ENCODE measurements at regions not wholly inside any gene's neighbourhood (a gene's known extent, or its start where the extent isn't known, plus 50 kb on each side); places are given as distances from the start of the nearest gene placed in this dataset.

GRCh38 chr1:101532377-101532776 is 295.6 kb downstream of the S1PR1 start (continued):
- no peak for TF ChIP-seq CEBPB (IDR thresholded peaks at IDR 0.05; ENCODE audit: low read depth, low read length)
- TF ChIP-seq POU5F1 (IDR thresholded peaks at IDR 0.05; ENCODE audit: low read depth, low read length) = no peak
- TF ChIP-seq, protein P1, sequence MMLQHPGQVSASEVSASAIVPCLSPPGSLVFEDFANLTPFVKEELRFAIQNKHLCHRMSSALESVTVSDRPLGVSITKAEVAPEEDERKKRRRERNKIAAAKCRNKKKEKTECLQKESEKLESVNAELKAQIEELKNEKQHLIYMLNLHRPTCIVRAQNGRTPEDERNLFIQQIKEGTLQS (IDR thresholded peaks at IDR 0.05; ENCODE audit: insufficient read depth, low read depth, low read length) = no peak
- no peak for TF ChIP-seq JUN (IDR thresholded peaks at IDR 0.05; ENCODE audit: low read depth, low read length)
- no peak for TF ChIP-seq CHD2 (IDR thresholded peaks at IDR 0.05; ENCODE audit: low read length)
